ENCODE measurements at regions not wholly inside any gene's neighbourhood (a gene's known extent, or its start where the extent isn't known, plus 50 kb on each side); places are given as distances from the start of the nearest gene placed in this dataset.

DNA sequence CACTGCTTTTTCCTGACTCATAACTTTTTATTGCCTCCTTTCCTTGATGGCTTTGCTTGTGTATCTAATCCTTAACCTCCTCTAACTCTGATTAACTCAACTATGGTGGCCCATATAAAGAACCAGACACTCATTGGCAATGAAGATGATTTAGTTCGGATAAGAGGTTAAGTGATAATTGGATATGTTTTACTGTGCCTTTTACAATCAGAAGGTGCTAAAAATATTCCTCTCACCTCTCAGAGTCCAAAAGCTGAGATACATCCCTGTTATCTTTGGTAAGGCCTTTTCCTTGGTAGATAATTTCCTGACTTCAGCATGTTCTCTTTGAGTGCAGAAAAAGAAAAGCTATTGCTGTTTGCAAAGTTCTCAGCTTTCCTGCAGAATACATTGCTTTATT, 367.7 kb downstream of the SLC16A7 start:
- H3K9me3 Mint-ChIP-seq (ENCODE audit: unreplicated experiment), result no peaks in the 10 kb centered on the region
- H3K4me1 Mint-ChIP-seq (ENCODE audit: insufficient read depth, unreplicated experiment), result no peaks in the 10 kb centered on the region
- H3K27me3 Mint-ChIP-seq (ENCODE audit: insufficient read depth, unreplicated experiment), result no peaks in the 10 kb centered on the region
- ChIA-PET CTCF (no interaction called here), POLR2A (interaction anchor here (1.1 kb wide), 1 partner anchor 9 kb away, joined by 3 read pairs; no protein-coding TSS in a partner anchor)
- H3K27ac Mint-ChIP-seq (ENCODE audit: low read depth, unreplicated experiment), result no peak overlapping the region
- TF ChIP-seq, protein P1, sequence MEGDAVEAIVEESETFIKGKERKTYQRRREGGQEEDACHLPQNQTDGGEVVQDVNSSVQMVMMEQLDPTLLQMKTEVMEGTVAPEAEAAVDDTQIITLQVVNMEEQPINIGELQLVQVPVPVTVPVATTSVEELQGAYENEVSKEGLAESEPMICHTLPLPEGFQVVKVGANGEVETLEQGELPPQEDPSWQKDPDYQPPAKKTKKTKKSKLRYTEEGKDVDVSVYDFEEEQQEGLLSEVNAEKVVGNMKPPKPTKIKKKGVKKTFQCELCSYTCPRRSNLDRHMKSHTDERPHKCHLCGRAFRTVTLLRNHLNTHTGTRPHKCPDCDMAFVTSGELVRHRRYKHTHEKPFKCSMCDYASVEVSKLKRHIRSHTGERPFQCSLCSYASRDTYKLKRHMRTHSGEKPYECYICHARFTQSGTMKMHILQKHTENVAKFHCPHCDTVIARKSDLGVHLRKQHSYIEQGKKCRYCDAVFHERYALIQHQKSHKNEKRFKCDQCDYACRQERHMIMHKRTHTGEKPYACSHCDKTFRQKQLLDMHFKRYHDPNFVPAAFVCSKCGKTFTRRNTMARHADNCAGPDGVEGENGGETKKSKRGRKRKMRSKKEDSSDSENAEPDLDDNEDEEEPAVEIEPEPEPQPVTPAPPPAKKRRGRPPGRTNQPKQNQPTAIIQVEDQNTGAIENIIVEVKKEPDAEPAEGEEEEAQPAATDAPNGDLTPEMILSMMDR (IDR thresholded peaks at IDR 0.05; ENCODE audit: unreplicated experiment), result no peak
- DNase-seq (ENCODE audit: unreplicated experiment), result no peak
- BruUV-seq (replicated peaks), result no TSS peak
- no peaks in the 10 kb centered on the region for H3K36me3 Mint-ChIP-seq (ENCODE audit: insufficient read depth, unreplicated experiment)
- H3K4me3 Mint-ChIP-seq (ENCODE audit: unreplicated experiment), result no peak overlapping the region
- intact Hi-C loops (cut with micrococcal nuclease), result no loop called here

DNA sequence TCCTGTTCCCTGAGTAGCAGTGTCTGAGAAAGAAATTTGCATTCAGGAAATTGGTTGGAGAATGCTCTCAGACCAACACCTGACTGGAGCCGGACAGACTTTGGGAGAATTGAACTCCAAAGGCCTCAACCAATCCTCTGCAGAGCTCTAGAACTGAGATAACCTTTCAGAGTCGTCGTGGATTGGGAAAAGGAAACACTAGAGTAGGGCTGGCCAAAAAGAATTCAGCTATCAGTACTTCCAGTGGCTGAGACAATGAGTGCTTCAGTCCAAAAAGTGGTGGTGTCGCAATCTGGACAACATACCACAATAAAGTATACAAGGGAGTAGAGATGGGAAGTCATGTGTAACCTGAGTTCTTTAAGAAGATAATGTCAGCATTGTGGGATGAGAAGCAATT, 377.1 kb downstream of the SLC16A7 start:
- Mint-ChIP-seq H3K4me3 (ENCODE audit: unreplicated experiment) (no peak overlapping the region), H3K4me1 (ENCODE audit: insufficient read depth, unreplicated experiment) (peaks cover 20% of the 10 kb centered on the region), H3K36me3 (ENCODE audit: insufficient read depth, unreplicated experiment) (no peaks in the 10 kb centered on the region), H3K27ac (ENCODE audit: low read depth, unreplicated experiment) (peak overlapping the region; percentile 44), H3K9me3 (ENCODE audit: unreplicated experiment) (no peaks in the 10 kb centered on the region), H3K27me3 (ENCODE audit: insufficient read depth, unreplicated experiment) (no peaks in the 10 kb centered on the region)
- ChIA-PET CTCF (interaction anchor here (0.6 to 0.7 kb wide), 4 partner anchors 83 to 1409 kb away, joined by 3 to 4 read pairs (median 3); no protein-coding TSS in a partner anchor), POLR2A (interaction anchor here (0.7 to 2.3 kb wide), 5 partner anchors 9 to 176 kb away, joined by 3 to 15 read pairs (median 3); no protein-coding TSS in a partner anchor)
- intact Hi-C loops (cut with micrococcal nuclease), result loop anchor here (1.0 to 10.0 kb wide), 2 partner anchors 44 to 378 kb away; partner anchors contain the start of gene SLC16A7
- no TSS peak for BruUV-seq (replicated peaks)
- peak; percentile 81 for DNase-seq (ENCODE audit: unreplicated experiment)
- TF ChIP-seq, protein P1 (IDR thresholded peaks at IDR 0.05; ENCODE audit: unreplicated experiment), result no peak

DNA sequence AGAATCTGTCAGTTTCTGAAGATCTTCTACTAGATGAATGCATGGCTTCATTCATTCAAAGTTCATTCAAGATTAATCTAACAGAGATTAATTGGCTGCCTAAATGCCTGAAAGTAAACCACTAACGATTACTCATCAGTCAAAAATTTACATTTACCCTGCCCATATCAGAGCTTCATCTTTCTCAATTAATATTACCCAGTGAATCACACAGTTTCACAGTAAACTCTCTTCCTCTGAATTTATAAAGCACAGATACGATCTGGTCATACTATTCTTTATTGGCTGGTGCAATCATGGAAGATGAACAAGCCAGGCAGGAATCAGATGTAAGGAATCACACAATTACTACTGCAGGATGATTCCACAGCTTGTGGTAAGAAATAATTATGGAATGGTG, 377.7 kb downstream of the SLC16A7 start:
- H3K4me1 Mint-ChIP-seq (ENCODE audit: insufficient read depth, unreplicated experiment), result peaks cover 20% of the 10 kb centered on the region
- H3K36me3 Mint-ChIP-seq (ENCODE audit: insufficient read depth, unreplicated experiment), result no peaks in the 10 kb centered on the region
- BruUV-seq (replicated peaks), result no TSS peak
- ChIA-PET POLR2A (interaction anchor here (1.0 to 2.3 kb wide), 4 partner anchors 10 to 175 kb away, joined by 3 to 15 read pairs (median 4); no protein-coding TSS in a partner anchor), CTCF (interaction anchor here (0.6 to 0.7 kb wide), 2 partner anchors 26 to 93 kb away, joined by 3 read pairs; no protein-coding TSS in a partner anchor)
- H3K27me3 Mint-ChIP-seq (ENCODE audit: insufficient read depth, unreplicated experiment), result no peaks in the 10 kb centered on the region
- intact Hi-C loops (cut with micrococcal nuclease), result loop anchor here (1.0 to 10.0 kb wide), 2 partner anchors 44 to 379 kb away; partner anchors contain the start of gene SLC16A7
- DNase-seq (ENCODE audit: unreplicated experiment), result peak; percentile 50
- H3K4me3 Mint-ChIP-seq (ENCODE audit: unreplicated experiment), result peak overlapping the region; percentile 52
- H3K27ac Mint-ChIP-seq (ENCODE audit: low read depth, unreplicated experiment), result peak overlapping the region; percentile 44
- H3K9me3 Mint-ChIP-seq (ENCODE audit: unreplicated experiment), result no peaks in the 10 kb centered on the region
- TF ChIP-seq, protein P1 (IDR thresholded peaks at IDR 0.05; ENCODE audit: unreplicated experiment), result no peak

DNA sequence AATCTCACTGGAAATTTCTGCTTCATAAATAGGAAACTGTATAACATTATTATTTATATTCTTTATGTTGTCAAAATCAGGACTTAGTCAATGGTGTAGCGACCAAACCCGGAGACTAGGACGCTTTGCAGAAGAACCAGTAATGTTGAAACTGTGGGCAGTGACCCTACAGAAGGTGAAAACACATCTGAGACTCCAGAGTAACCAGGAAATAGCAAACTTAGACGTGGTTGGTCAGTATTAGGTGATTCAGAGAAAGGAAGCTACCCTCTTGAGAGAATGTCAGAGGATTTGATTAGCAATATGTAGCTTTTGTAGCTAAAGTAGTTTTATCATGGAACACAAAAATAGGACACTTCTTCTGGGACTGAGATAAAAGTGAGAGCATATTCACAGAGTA, 381.9 kb downstream of the SLC16A7 start:
- no peak overlapping the region for H3K27ac Mint-ChIP-seq (ENCODE audit: low read depth, unreplicated experiment)
- no peak for DNase-seq (ENCODE audit: unreplicated experiment)
- intact Hi-C loops (cut with micrococcal nuclease), result loop anchor here (10.0 kb wide), 1 partner anchor 383 kb away; the partner anchor contains the start of gene SLC16A7
- H3K4me3 Mint-ChIP-seq (ENCODE audit: unreplicated experiment), result no peak overlapping the region
- POLR2A ChIA-PET, result interaction anchor here (1.6 kb wide), 1 partner anchor 49 kb away, joined by 4 read pairs; no protein-coding TSS in a partner anchor
- H3K27me3 Mint-ChIP-seq (ENCODE audit: insufficient read depth, unreplicated experiment), result no peaks in the 10 kb centered on the region
- no peaks in the 10 kb centered on the region for H3K9me3 Mint-ChIP-seq (ENCODE audit: unreplicated experiment)
- BruUV-seq (replicated peaks), result no TSS peak
- peaks cover 12% of the 10 kb centered on the region for H3K4me1 Mint-ChIP-seq (ENCODE audit: insufficient read depth, unreplicated experiment)
- no peaks in the 10 kb centered on the region for H3K36me3 Mint-ChIP-seq (ENCODE audit: insufficient read depth, unreplicated experiment)
- TF ChIP-seq, protein P1 (IDR thresholded peaks at IDR 0.05; ENCODE audit: unreplicated experiment), result no peak
- CTCF ChIA-PET, result no interaction called here

Data from MCF 10A (cell line).